Gastroesophageal sphincter (tissue), 4 donors: ENCODE measurements at regions not wholly inside any gene's neighbourhood (a gene's known extent, or its start where the extent isn't known, plus 50 kb on each side); places are given as distances from the start of the nearest gene placed in this dataset.
"Not testable (repeated sequence)": the region's sequence is repeated elsewhere in the genome, so short reads cannot be mapped to it uniquely, and the experiment has no call there.

Experiments
- ATAC-seq: fragments of 150-250 bp; one replicate; pipeline ENCODE4 v1.9.1; 2016; ENCODE audit warnings: mild to moderate bottlenecking, moderate library complexity
- H3K27ac ChIP-seq, 4 donors: fragments of 200-600 bp; sonication (generic) in 3 of 4; 1 replicate in 3 of 4; 2 replicates in 1 of 4; pipeline ENCODE4 v1.5.1; 2016 to 2019
- H3K27me3 ChIP-seq: fragments of 200-600 bp; sonication (generic); one replicate; pipeline ENCODE4 v1.5.1; 2019
- H3K36me3 ChIP-seq, 2 donors: fragments of 200-600 bp; sonication (generic); one replicate each; pipeline ENCODE4 v1.5.1; 2019; ENCODE audit warnings: control low read depth in 1 of 2
- H3K4me1 ChIP-seq, 3 donors: fragments of 200-600 bp; sonication (generic); 1 replicate in 2 of 3; 2 replicates in 1 of 3; pipeline ENCODE4 v1.5.1; 2016 to 2019; ENCODE audit warnings: control low read depth in 2 of 3
- H3K4me3 ChIP-seq, 2 donors: fragments of 200-600 bp; sonication (generic); one replicate each; pipeline ENCODE4 v1.5.1; 2019; ENCODE audit warnings: mild to moderate bottlenecking in 1 of 2, moderate library complexity in 1 of 2
- H3K9me3 ChIP-seq, 3 donors: fragments of 200-600 bp; sonication (generic); one replicate each; pipeline ENCODE4 v1.5.1; 2017 to 2019; ENCODE audit warnings: control low read depth in 2 of 3
- EP300 ChIP-seq: sonication (generic); formaldehyde crosslinking; IDR thresholded peaks from one replicate; pipeline ENCODE4 v1.6.1; 2017; ENCODE audit warnings: antibody characterized with exemption, mild to moderate bottlenecking
- POLR2A ChIP-seq, 2 donors: fragments of 450-650 bp; IDR thresholded peaks; one replicate each; pipeline ENCODE4 v1.6.1; 2017; ENCODE audit warnings: antibody characterized with exemption in 2 of 2, mild to moderate bottlenecking in 2 of 2, moderate library complexity in 1 of 2
- POLR2AphosphoS5 ChIP-seq: sonication (generic); formaldehyde crosslinking; IDR thresholded peaks from one replicate; pipeline ENCODE4 v1.6.1; 2017; ENCODE audit warnings: antibody characterized with exemption
- WGBS, 2 donors: methylation state at CpG; one replicate each; pipeline ENCODE4 v1.1.5; 2018; ENCODE audit warnings: low coverage in 1 of 2; 5-methylcytosine and 5-hydroxymethylcytosine counted together
- TF ChIP-seq, protein P1 (sequence below), 4 experiments: fragments of 200-600 bp in 2 of 4; fragments of 450-650 bp in 2 of 4; sonication (generic) in 1 of 4; IDR thresholded peaks; one replicate each; pipeline ENCODE4 v1.5.1; 2017 to 2019; ENCODE audit warnings: antibody characterized with exemption in 4 of 4, mild to moderate bottlenecking in 2 of 4, moderate library complexity in 2 of 4

- no peaks in the 10 kb centered on the region for H3K9me3 ChIP-seq
- ATAC-seq = no peak
- no peaks in the 10 kb centered on the region for H3K27me3 ChIP-seq
- TF ChIP-seq POLR2A (IDR thresholded peaks at IDR 0.05) (no peak), POLR2AphosphoS5 (no peak), EP300 (no peak)
- TF ChIP-seq, protein P1, sequence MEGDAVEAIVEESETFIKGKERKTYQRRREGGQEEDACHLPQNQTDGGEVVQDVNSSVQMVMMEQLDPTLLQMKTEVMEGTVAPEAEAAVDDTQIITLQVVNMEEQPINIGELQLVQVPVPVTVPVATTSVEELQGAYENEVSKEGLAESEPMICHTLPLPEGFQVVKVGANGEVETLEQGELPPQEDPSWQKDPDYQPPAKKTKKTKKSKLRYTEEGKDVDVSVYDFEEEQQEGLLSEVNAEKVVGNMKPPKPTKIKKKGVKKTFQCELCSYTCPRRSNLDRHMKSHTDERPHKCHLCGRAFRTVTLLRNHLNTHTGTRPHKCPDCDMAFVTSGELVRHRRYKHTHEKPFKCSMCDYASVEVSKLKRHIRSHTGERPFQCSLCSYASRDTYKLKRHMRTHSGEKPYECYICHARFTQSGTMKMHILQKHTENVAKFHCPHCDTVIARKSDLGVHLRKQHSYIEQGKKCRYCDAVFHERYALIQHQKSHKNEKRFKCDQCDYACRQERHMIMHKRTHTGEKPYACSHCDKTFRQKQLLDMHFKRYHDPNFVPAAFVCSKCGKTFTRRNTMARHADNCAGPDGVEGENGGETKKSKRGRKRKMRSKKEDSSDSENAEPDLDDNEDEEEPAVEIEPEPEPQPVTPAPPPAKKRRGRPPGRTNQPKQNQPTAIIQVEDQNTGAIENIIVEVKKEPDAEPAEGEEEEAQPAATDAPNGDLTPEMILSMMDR (IDR thresholded peaks at IDR 0.05) = no peak
- H3K4me1 ChIP-seq = peaks cover 0 to 22% (median 2%) of the 10 kb centered on the region in 3 donors
- H3K4me3 ChIP-seq = no peak overlapping the region
- WGBS, 2 donors = 77 to 89% methylated on average over 2 of the region's 2 CpGs
- H3K36me3 ChIP-seq = no peaks in the 10 kb centered on the region
- H3K27ac ChIP-seq = peak overlapping the region in 1 of 4 donors; percentile 21
Observed at GRCh38 chr21:16215193-16215592, 485.4 kb downstream of the USP25 start.

DNA sequence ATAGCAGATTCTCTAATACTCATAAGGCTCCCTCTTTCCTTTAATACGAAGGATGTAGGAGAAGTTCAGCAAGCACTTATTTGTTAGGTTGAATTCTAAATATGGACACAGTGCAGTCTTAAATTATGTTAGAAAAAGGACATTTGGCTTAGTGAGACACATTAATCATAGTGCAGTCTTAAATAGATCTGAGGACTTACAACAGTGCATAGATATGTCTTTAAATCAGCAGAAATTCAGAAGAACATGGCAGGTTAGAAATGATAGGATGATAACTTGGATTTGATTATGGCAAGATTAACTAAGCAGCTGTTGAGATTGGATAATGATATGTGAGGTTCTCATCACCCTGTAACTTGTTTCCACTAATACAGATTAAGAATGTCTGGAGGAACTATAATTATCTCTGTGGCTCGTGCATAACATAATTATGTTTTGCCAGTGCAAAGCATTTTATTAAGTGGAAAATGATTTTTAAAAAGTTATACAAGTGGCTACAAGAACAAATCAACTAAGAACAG lies 485.9 kb downstream of the USP25 start:
- no peak overlapping the region for H3K4me3 ChIP-seq
- TF ChIP-seq POLR2AphosphoS5 (no peak), EP300 (no peak), POLR2A (IDR thresholded peaks at IDR 0.05) (no peak)
- TF ChIP-seq, protein P1 (IDR thresholded peaks at IDR 0.05) = no peak
- 8 to 18% methylated on average over 2 of the region's 2 CpGs for WGBS, 2 donors

GRCh38 chr21:16216288-16216962 lies 486.6 kb downstream of the USP25 start:
- H3K27ac ChIP-seq = peak overlapping the region in 1 of 4 donors; percentile 6
- ATAC-seq = no peak
- peaks cover 0 to 17% (median 2%) of the 10 kb centered on the region in 3 donors for H3K4me1 ChIP-seq
- no peaks in the 10 kb centered on the region for H3K36me3 ChIP-seq
- H3K4me3 ChIP-seq = no peak overlapping the region
- H3K9me3 ChIP-seq = no peaks in the 10 kb centered on the region
- TF ChIP-seq EP300 = no peak
- TF ChIP-seq, protein P1 (IDR thresholded peaks at IDR 0.05) = no peak
- no peak for TF ChIP-seq POLR2AphosphoS5
- no peak for TF ChIP-seq POLR2A (IDR thresholded peaks at IDR 0.05)
- WGBS, 2 donors = 24 to 36% methylated on average over 3 of the region's 3 CpGs
- H3K27me3 ChIP-seq = no peaks in the 10 kb centered on the region

More for the DNA sequence above, 485.9 kb downstream of the USP25 start:
- Histone ChIP-seq H3K27ac (peak overlapping the region in 1 of 4 donors; percentile 6), H3K4me1 (peaks cover 0 to 22% (median 2%) of the 10 kb centered on the region in 3 donors), H3K36me3 (no peaks in the 10 kb centered on the region), H3K9me3 (no peaks in the 10 kb centered on the region), H3K27me3 (no peaks in the 10 kb centered on the region)
- ATAC-seq = no peak

DNA sequence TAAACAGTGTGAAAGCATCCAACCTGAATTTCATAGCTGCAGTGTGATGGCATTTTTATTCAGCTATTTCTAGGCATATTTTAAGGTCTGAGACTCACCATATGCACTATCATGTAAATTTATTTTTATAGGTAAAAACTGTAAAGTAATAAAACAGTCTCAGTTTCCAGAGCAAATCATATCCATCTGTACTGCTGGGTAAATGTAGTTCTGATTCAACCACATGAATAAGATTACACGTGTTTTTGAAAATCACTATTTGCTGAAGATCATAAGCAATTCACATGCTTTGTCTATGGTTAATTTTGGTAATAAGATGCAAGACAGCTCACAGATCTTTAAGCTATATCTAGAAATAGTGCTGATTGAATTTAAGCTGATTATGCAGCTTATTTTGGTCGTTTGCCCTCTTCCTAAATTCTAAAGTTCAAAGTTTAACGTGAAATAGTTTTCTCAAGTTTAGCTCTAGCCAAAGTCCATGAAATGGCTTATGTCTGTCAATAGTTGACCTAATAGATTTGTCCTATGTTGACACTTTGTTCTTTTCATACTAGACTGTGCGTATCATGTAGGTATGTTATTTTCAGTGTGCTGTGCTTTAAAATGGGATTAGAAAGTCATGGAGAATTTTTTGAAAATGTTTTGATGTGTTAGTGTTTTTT lies 489.0 kb downstream of the USP25 start:
- Histone ChIP-seq H3K27ac (no peak overlapping the region), H3K27me3 (no peaks in the 10 kb centered on the region), H3K4me3 (no peak overlapping the region), H3K4me1 (peaks cover 0 to 16% (median 2%) of the 10 kb centered on the region in 3 donors), H3K36me3 (no peaks in the 10 kb centered on the region), H3K9me3 (no peaks in the 10 kb centered on the region)
- ATAC-seq = no peak
- TF ChIP-seq POLR2A (IDR thresholded peaks at IDR 0.05) = no peak
- TF ChIP-seq EP300 = no peak
- TF ChIP-seq, protein P1 (IDR thresholded peaks at IDR 0.05) = no peak
- no peak for TF ChIP-seq POLR2AphosphoS5
- 88 to 90% methylated on average over 4 of the region's 4 CpGs for WGBS, 2 donors

GRCh38 chr21:16224756-16225155 lies 495.0 kb downstream of the USP25 start:
- not testable (repeated sequence) for ATAC-seq, H3K27me3 ChIP-seq, H3K4me3 ChIP-seq, H3K4me1 ChIP-seq, H3K36me3 ChIP-seq, H3K27ac ChIP-seq
- WGBS, 2 donors = no CpG with 5 or more reads among the region's 3 CpGs
- H3K9me3 ChIP-seq = peaks cover 0 to 16% (median 0%) of the 10 kb centered on the region in 3 donors
